IPS-20b (cell line): ENCODE measurements at regions not wholly inside any gene's neighbourhood (a gene's known extent, or its start where the extent isn't known, plus 50 kb on each side); places are given as distances from the start of the nearest gene placed in this dataset.

Source experiments
- H3K27ac ChIP-seq: one replicate; pipeline ENCODE4 v1.5.1; 2013; ENCODE audit warnings: low read length
- H3K27me3 ChIP-seq: 2 replicates; pipeline ENCODE4 v1.6.1; 2013; ENCODE audit warnings: mild to moderate bottlenecking, low read length, inconsistent platforms; ENCODE audit not compliant: insufficient read depth
- H3K36me3 ChIP-seq: 2 replicates; pipeline ENCODE4 v1.6.1; 2013; ENCODE audit warnings: low read depth, mild to moderate bottlenecking, inconsistent platforms, low read length, moderate library complexity; ENCODE audit not compliant: insufficient read depth
- H3K4me1 ChIP-seq: 2 replicates; pipeline ENCODE4 v1.6.1; 2013; ENCODE audit warnings: mild to moderate bottlenecking, control low read depth, inconsistent platforms, low read length, moderate library complexity; ENCODE audit not compliant: insufficient read depth
- H3K4me3 ChIP-seq: 2 replicates; pipeline ENCODE4 v1.5.1; 2013; ENCODE audit warnings: mild to moderate bottlenecking, low read length, inconsistent platforms
- H3K9ac ChIP-seq: 2 replicates; pipeline ENCODE4 v1.6.1; 2013; ENCODE audit warnings: low read depth, mild to moderate bottlenecking, inconsistent platforms, low read length, moderate library complexity
- H3K9me3 ChIP-seq: 2 replicates; pipeline ENCODE4 v1.6.1; 2013; ENCODE audit warnings: mild to moderate bottlenecking, low read depth, low read length, inconsistent platforms; ENCODE audit not compliant: insufficient read depth

DNA sequence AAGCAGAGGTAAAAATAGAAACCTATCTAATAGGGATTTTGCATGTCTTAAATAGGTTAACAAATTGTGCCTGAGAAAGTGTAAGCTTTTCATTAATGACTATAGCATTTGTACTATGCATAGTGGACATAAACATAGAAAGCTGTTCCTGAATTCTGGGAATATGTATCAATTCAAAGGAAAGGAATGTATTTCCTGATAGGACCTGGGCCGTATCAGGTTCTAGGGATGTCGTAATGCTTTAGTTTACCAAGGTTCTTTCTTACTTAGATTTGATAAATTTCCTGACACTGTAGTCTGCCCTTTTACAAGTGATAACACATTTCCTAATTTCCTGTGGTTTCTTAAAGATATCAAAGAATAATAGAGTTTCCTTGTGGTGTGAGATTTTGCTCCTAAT is 191.3 kb downstream of the CDH7 start:
- Histone ChIP-seq H3K9ac (no peak overlapping the region), H3K36me3 (no peaks in the 10 kb centered on the region), H3K27me3 (no peaks in the 10 kb centered on the region), H3K27ac (no peak overlapping the region), H3K4me3 (no peak overlapping the region), H3K9me3 (no peaks in the 10 kb centered on the region), H3K4me1 (peaks cover 29% of the 10 kb centered on the region)

DNA sequence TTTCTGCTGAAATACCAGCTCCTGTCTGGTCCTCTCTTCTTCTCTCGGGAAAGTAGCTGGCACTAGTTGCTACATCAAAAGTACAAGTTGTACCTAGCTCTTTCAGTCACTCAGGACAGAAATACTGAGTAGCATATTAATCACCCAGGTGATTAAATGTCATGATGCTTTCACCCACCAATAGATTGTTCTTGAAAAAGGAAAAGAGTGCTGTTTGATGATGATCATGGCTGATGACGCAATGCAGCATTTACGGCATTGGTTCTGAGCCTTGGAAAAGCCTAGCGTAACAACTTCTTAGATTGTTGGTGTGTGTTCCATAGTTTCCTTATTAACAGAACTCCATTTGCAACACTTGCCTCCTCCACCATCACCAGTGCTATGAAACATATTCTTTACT is 190.7 kb downstream of the CDH7 start:
- Histone ChIP-seq H3K9ac (no peak overlapping the region), H3K27ac (no peak overlapping the region), H3K4me1 (peaks cover 24% of the 10 kb centered on the region), H3K36me3 (no peaks in the 10 kb centered on the region), H3K27me3 (no peaks in the 10 kb centered on the region), H3K9me3 (no peaks in the 10 kb centered on the region), H3K4me3 (no peak overlapping the region)
